ENCODE measurements at regions not wholly inside any gene's neighbourhood (a gene's known extent, or its start where the extent isn't known, plus 50 kb on each side); places are given as distances from the start of the nearest gene placed in this dataset.

DNA sequence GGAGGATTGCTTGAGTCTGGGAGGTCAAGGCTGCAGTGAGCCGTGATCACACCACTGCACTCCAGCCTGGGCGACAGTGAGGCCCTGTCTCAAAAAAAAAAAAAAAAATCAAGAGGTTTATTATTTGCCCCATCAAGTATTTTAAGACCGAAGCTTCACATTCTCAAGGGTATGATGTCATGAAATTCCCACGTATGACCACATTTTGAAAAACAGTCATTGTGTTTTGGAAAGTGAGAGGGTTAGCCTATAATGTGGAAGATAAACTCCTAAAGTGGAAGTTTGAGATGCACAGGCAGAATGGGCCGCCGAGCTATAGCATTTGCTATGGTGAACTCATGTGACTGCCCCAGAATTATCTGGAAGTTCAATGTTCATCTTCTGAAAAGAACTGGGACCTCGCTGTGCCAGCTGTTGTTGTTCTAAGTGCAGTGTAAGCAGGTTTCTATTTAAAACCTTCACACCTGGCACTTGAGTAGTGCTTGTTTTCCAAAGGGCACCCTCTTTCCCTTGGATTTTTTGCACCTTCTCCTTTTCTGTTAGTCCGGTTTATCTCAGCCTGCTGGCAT, 96.9 kb upstream of the SLC25A33 start:
- TF ChIP-seq ZNF114 (CRISPR knock-in tag; IDR thresholded peaks at IDR 0.05) (no peak), NANOG (IDR thresholded peaks at IDR 0.05; ENCODE audit: borderline replicate concordance) (no peak), ZNF331 (CRISPR knock-in tag; IDR thresholded peaks at IDR 0.05; ENCODE audit: low read depth) (no peak), STAT1 (IDR thresholded peaks at IDR 0.05; ENCODE audit: unreplicated experiment) (no peak), POLR2AphosphoS5 (IDR thresholded peaks at IDR 0.05; ENCODE audit: low read depth) (no peak), EZH2phosphoT487 (IDR thresholded peaks at IDR 0.05; ENCODE audit: unreplicated experiment) (no peak), EZH2 (IDR thresholded peaks at IDR 0.05; ENCODE audit: low read depth, unreplicated experiment) (no peak), JUNB (IDR thresholded peaks at IDR 0.05; ENCODE audit: unreplicated experiment) (no peak), CREB1 (CRISPR knock-in tag; IDR thresholded peaks at IDR 0.05; ENCODE audit: low read depth) (no peak)
- TF ChIP-seq, protein P1, sequence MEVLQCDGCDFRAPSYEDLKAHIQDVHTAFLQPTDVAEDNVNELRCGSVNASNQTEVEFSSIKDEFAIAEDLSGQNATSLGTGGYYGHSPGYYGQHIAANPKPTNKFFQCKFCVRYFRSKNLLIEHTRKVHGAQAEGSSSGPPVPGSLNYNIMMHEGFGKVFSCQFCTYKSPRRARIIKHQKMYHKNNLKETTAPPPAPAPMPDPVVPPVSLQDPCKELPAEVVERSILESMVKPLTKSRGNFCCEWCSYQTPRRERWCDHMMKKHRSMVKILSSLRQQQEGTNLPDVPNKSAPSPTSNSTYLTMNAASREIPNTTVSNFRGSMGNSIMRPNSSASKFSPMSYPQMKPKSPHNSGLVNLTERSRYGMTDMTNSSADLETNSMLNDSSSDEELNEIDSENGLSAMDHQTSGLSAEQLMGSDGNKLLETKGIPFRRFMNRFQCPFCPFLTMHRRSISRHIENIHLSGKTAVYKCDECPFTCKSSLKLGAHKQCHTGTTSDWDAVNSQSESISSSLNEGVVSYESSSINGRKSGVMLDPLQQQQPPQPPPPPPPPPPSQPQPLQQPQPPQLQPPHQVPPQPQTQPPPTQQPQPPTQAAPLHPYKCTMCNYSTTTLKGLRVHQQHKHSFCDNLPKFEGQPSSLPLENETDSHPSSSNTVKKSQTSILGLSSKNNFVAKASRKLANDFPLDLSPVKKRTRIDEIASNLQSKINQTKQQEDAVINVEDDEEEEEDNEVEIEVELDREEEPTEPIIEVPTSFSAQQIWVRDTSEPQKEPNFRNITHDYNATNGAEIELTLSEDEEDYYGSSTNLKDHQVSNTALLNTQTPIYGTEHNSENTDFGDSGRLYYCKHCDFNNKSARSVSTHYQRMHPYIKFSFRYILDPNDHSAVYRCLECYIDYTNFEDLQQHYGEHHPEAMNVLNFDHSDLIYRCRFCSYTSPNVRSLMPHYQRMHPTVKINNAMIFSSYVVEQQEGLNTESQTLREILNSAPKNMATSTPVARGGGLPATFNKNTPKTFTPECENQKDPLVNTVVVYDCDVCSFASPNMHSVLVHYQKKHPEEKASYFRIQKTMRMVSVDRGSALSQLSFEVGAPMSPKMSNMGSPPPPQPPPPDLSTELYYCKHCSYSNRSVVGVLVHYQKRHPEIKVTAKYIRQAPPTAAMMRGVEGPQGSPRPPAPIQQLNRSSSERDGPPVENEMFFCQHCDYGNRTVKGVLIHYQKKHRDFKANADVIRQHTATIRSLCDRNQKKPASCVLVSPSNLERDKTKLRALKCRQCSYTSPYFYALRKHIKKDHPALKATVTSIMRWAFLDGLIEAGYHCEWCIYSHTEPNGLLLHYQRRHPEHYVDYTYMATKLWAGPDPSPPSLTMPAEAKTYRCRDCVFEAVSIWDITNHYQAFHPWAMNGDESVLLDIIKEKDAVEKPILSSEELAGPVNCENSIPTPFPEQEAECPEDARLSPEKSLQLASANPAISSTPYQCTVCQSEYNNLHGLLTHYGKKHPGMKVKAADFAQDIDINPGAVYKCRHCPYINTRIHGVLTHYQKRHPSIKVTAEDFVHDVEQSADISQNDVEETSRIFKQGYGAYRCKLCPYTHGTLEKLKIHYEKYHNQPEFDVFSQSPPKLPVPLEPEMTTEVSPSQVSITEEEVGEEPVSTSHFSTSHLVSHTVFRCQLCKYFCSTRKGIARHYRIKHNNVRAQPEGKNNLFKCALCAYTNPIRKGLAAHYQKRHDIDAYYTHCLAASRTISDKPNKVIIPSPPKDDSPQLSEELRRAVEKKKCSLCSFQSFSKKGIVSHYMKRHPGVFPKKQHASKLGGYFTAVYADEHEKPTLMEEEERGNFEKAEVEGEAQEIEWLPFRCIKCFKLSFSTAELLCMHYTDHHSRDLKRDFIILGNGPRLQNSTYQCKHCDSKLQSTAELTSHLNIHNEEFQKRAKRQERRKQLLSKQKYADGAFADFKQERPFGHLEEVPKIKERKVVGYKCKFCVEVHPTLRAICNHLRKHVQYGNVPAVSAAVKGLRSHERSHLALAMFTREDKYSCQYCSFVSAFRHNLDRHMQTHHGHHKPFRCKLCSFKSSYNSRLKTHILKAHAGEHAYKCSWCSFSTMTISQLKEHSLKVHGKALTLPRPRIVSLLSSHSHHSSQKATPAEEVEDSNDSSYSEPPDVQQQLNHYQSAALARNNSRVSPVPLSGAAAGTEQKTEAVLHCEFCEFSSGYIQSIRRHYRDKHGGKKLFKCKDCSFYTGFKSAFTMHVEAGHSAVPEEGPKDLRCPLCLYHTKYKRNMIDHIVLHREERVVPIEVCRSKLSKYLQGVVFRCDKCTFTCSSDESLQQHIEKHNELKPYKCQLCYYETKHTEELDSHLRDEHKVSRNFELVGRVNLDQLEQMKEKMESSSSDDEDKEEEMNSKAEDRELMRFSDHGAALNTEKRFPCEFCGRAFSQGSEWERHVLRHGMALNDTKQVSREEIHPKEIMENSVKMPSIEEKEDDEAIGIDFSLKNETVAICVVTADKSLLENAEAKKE (CRISPR knock-in tag; IDR thresholded peaks at IDR 0.05) = no peak
- no peaks in the 10 kb centered on the region for H3F3A ChIP-seq (replicated peaks; ENCODE audit: low read depth)
- Mint-ChIP-seq H3K4me1 (peaks cover 16% of the 10 kb centered on the region), H3K27me3 (ENCODE audit: insufficient read depth, low read depth, poor library complexity) (peaks cover 7% of the 10 kb centered on the region), H3K27ac (no peak overlapping the region), H3K9me3 (no peaks in the 10 kb centered on the region), H3K36me3 (ENCODE audit: low read depth) (no peaks in the 10 kb centered on the region), H3K4me3 (no peak overlapping the region)
- DNase-seq (ENCODE audit: low spot score) = no peak
- H3K79me2 ChIP-seq (replicated peaks; ENCODE audit: insufficient read depth) = no peaks in the 10 kb centered on the region
- H2AFZ ChIP-seq = no peak overlapping the region; the same call in 1 of the 2 replicates
- no peaks in the 10 kb centered on the region for H3K27me3 ChIP-seq (ENCODE audit: insufficient read depth)
- H3K4me1 ChIP-seq (ENCODE audit: insufficient read depth) = no peaks in the 10 kb centered on the region; the same call in 1 of the 2 replicates
- no peaks in the 10 kb centered on the region for H3K9me2 ChIP-seq (ENCODE audit: insufficient read depth)
- no peak overlapping the region for H3K4me2 ChIP-seq
- H4K20me1 ChIP-seq (replicated peaks; ENCODE audit: insufficient read depth) = no peaks in the 10 kb centered on the region
- no peaks in the 10 kb centered on the region for H3K36me3 ChIP-seq (ENCODE audit: insufficient read depth)
- ATAC-seq = no peak
- no peak overlapping the region for H3K27ac ChIP-seq (ENCODE audit: low read depth)
- H3K4me3 ChIP-seq = no peak overlapping the region

Data from GM23338 (cell line).